Adrenal gland (tissue), 9 donors: ENCODE measurements at regions not wholly inside any gene's neighbourhood (a gene's known extent, or its start where the extent isn't known, plus 50 kb on each side); places are given as distances from the start of the nearest gene placed in this dataset.

Experiments used
- DNase-seq, 7 donors: peaks; one replicate each; pipeline ENCODE4 v3.0.0-alpha.2; 2019 to 2020
- H3K27ac ChIP-seq, 5 donors: fragments of 200-600 bp; sonication (generic) in 4 of 5; 1 replicate in 3 of 5; 2 replicates in 2 of 5; pipeline versions ENCODE4 v1.5.1 to v1.8.0; 2016 to 2020; ENCODE audit warnings: mild to moderate bottlenecking in 1 of 5
- H3K27me3 ChIP-seq: fragments of 200-600 bp; 2 replicates; pipeline ENCODE4 v1.8.0; 2021
- H3K36me3 ChIP-seq, 2 donors: fragments of 200-600 bp; replicated peaks in 1 of 2; 1 replicate in 1 of 2; 2 replicates in 1 of 2; pipeline versions ENCODE4 v1.5.1 to v1.8.0; 2018 to 2022
- H3K4me1 ChIP-seq, 2 donors: fragments of 200-600 bp; replicated peaks in 1 of 2; 1 replicate in 1 of 2; 2 replicates in 1 of 2; pipeline versions ENCODE4 v1.5.1 to v1.8.0; 2018 to 2021
- H3K4me3 ChIP-seq, 4 donors: fragments of 200-600 bp; sonication (generic) in 3 of 4; one replicate each; pipeline ENCODE4 v1.5.1; 2016 to 2018
- H3K9me3 ChIP-seq, 3 donors: fragments of 200-600 bp; sonication (generic) in 1 of 3; replicated peaks in 1 of 3; 1 replicate in 2 of 3; 2 replicates in 1 of 3; pipeline versions ENCODE4 v1.5.1 to v1.8.0; 2016 to 2021
- CTCF ChIP-seq, 6 experiments: fragments of 450-650 bp in 4 of 6; fragments of 200-600 bp in 2 of 6; sonication (generic) in 1 of 6; IDR thresholded peaks; 1 replicate in 5 of 6; 2 replicates in 1 of 6; pipeline versions ENCODE4 v1.5.1 to v1.8.0; 2016 to 2021; ENCODE audit warnings: antibody characterized with exemption in 6 of 6, mild to moderate bottlenecking in 2 of 6, moderate library complexity in 1 of 6
- POLR2A ChIP-seq, 2 donors: fragments of 450-650 bp; IDR thresholded peaks; one replicate each; pipeline ENCODE4 v1.6.1; 2017; ENCODE audit warnings: antibody characterized with exemption in 2 of 2, mild to moderate bottlenecking in 2 of 2, moderate library complexity in 1 of 2
- WGBS, 4 donors: extraction: QIAGEN DNeasy Blood & Tissue Kit in 2 of 4; methylation state at CpG; one replicate each; pipeline versions ENCODE4 v1.1.5 to v1.1.7; 2013 to 2017; 5-methylcytosine and 5-hydroxymethylcytosine counted together
- intact Hi-C, 2 donors: fragments of 100-400 bp; cut with DNase I; formaldehyde crosslinking; loops; one replicate each; pipeline versions ENCODE4 v1.14.1 to v1.15.0; 2022 to 2023
- donor health status: healthy with polysubstance abuse.
- donor health status: Bipolar disorder and iron deficiency.
- donor health status: DM: yes; HTN: yes; CAD: no.
- donor health status: DM: no; HTN: no; CAD: no.
- donor health status: DM: no; HTN: no; CAD: no.

- no peak for DNase-seq
- no peaks in the 10 kb centered on the region for H3K4me1 ChIP-seq
- H3K27ac ChIP-seq, result no peak overlapping the region
- H3K36me3 ChIP-seq, result no peaks in the 10 kb centered on the region
- H3K4me3 ChIP-seq, result no peak overlapping the region
- intact Hi-C loops, result no loop called here
- no peaks in the 10 kb centered on the region for H3K27me3 ChIP-seq
- WGBS, 4 donors, result 94 to 96% (median 95%) methylated on average over 3 of the region's 3 CpGs
- TF ChIP-seq POLR2A (IDR thresholded peaks at IDR 0.05) (no peak), CTCF (IDR thresholded peaks at IDR 0.05) (no peak)
- no peaks in the 10 kb centered on the region for H3K9me3 ChIP-seq
Observed at GRCh38 chr14:35220027-35220676, 72.0 kb upstream of the PSMA6 start.

GRCh38 chr14:35220920-35221319 is 71.3 kb upstream of the PSMA6 start:
- no peaks in the 10 kb centered on the region for H3K27me3 ChIP-seq
- TF ChIP-seq POLR2A (IDR thresholded peaks at IDR 0.05) (no peak), CTCF (IDR thresholded peaks at IDR 0.05) (no peak)
- no peak overlapping the region for H3K27ac ChIP-seq
- WGBS, 4 donors, result 75 to 95% (median 92%) methylated on average over 1 of the region's 1 CpG
- no peaks in the 10 kb centered on the region for H3K36me3 ChIP-seq
- H3K4me1 ChIP-seq, result no peaks in the 10 kb centered on the region
- no peaks in the 10 kb centered on the region for H3K9me3 ChIP-seq
- intact Hi-C loops, result no loop called here
- no peak for DNase-seq
- no peak overlapping the region for H3K4me3 ChIP-seq

- no peaks in the 10 kb centered on the region for H3K4me1 ChIP-seq
- no peak for DNase-seq
- no peak overlapping the region for H3K4me3 ChIP-seq
- H3K27ac ChIP-seq, result no peak overlapping the region
- 68 to 78% (median 73%) methylated on average over 3 of the region's 3 CpGs for WGBS, 4 donors
- H3K9me3 ChIP-seq, result no peaks in the 10 kb centered on the region
- H3K36me3 ChIP-seq, result no peaks in the 10 kb centered on the region
- H3K27me3 ChIP-seq, result no peaks in the 10 kb centered on the region
- TF ChIP-seq POLR2A (IDR thresholded peaks at IDR 0.05) (no peak), CTCF (IDR thresholded peaks at IDR 0.05) (no peak)
- intact Hi-C loops, result no loop called here
Observed at GRCh38 chr14:35221462-35221861, 70.7 kb upstream of the PSMA6 start.

GRCh38 chr14:35222324-35222723 is 69.9 kb upstream of the PSMA6 start:
- no peak overlapping the region for H3K27ac ChIP-seq
- H3K4me3 ChIP-seq, result no peak overlapping the region
- WGBS, 4 donors, result 56 to 77% (median 71%) methylated on average over 2 of the region's 2 CpGs
- TF ChIP-seq POLR2A (IDR thresholded peaks at IDR 0.05) (no peak), CTCF (IDR thresholded peaks at IDR 0.05) (no peak)
- no peaks in the 10 kb centered on the region for H3K27me3 ChIP-seq
- intact Hi-C loops, result no loop called here
- no peak for DNase-seq
- H3K4me1 ChIP-seq, result no peaks in the 10 kb centered on the region
- no peaks in the 10 kb centered on the region for H3K36me3 ChIP-seq
- no peaks in the 10 kb centered on the region for H3K9me3 ChIP-seq
